Upper lobe of right lung (tissue), 1 donor: ENCODE measurements at regions not wholly inside any gene's neighbourhood (a gene's known extent, or its start where the extent isn't known, plus 50 kb on each side); places are given as distances from the start of the nearest gene placed in this dataset.

Experiments used
- ATAC-seq: fragments of 200-7000 bp; cut with Tn5 transposase; one replicate; pipeline ENCODE4 v1.9.1; 2020; ENCODE audit warnings: mild to moderate bottlenecking, moderate library complexity
- DNase-seq: peaks from one replicate; pipeline ENCODE4 v3.0.0-alpha.2; 2020
- H3K27ac ChIP-seq: fragments of 200-600 bp; one replicate; pipeline ENCODE4 v1.8.0; 2022
- H3K27me3 ChIP-seq: fragments of 200-600 bp; one replicate; pipeline ENCODE4 v1.8.0; 2022; ENCODE audit warnings: mild to moderate bottlenecking
- H3K36me3 ChIP-seq: fragments of 200-600 bp; one replicate; pipeline ENCODE4 v1.8.0; 2022
- H3K4me1 ChIP-seq: fragments of 200-600 bp; one replicate; pipeline ENCODE4 v1.8.0; 2022
- H3K4me3 ChIP-seq: fragments of 200-600 bp; one replicate; pipeline ENCODE4 v1.8.0; 2022; ENCODE audit warnings: mild to moderate bottlenecking
- H3K9me3 ChIP-seq: fragments of 200-600 bp; one replicate; pipeline ENCODE4 v1.8.0; 2022
- intact Hi-C: fragments of 100-400 bp; cut with DNase I; formaldehyde crosslinking; loops from one replicate; pipeline ENCODE4 v1.11.0; 2022
- TF ChIP-seq, protein P1 (sequence below): fragments of 200-600 bp; IDR thresholded peaks from one replicate; pipeline ENCODE4 v1.8.0; 2022; ENCODE audit warnings: antibody characterized with exemption
- donor health status: DM: no; HTN: yes; CAD: no; lungs with severe emphysema.

GRCh38 chr14:49427117-49427516, 159.1 kb downstream of the RPS29 start:
- Histone ChIP-seq H3K27me3 (no peaks in the 10 kb centered on the region), H3K27ac (no peak overlapping the region), H3K4me3 (no peak overlapping the region), H3K9me3 (no peaks in the 10 kb centered on the region), H3K4me1 (no peaks in the 10 kb centered on the region), H3K36me3 (no peaks in the 10 kb centered on the region)
- no peak for ATAC-seq
- TF ChIP-seq, protein P1, sequence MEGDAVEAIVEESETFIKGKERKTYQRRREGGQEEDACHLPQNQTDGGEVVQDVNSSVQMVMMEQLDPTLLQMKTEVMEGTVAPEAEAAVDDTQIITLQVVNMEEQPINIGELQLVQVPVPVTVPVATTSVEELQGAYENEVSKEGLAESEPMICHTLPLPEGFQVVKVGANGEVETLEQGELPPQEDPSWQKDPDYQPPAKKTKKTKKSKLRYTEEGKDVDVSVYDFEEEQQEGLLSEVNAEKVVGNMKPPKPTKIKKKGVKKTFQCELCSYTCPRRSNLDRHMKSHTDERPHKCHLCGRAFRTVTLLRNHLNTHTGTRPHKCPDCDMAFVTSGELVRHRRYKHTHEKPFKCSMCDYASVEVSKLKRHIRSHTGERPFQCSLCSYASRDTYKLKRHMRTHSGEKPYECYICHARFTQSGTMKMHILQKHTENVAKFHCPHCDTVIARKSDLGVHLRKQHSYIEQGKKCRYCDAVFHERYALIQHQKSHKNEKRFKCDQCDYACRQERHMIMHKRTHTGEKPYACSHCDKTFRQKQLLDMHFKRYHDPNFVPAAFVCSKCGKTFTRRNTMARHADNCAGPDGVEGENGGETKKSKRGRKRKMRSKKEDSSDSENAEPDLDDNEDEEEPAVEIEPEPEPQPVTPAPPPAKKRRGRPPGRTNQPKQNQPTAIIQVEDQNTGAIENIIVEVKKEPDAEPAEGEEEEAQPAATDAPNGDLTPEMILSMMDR, result no peak
- no peak for DNase-seq
- intact Hi-C loops, result no loop called here

GRCh38 chr14:49425921-49426320, 160.3 kb downstream of the RPS29 start:
- ATAC-seq, result no peak
- intact Hi-C loops, result no loop called here
- no peak for DNase-seq
- no peak overlapping the region for H3K27ac ChIP-seq
- TF ChIP-seq, protein P1, result no peak
- H3K4me1 ChIP-seq, result no peaks in the 10 kb centered on the region
- H3K4me3 ChIP-seq, result no peak overlapping the region
- no peaks in the 10 kb centered on the region for H3K9me3 ChIP-seq
- no peaks in the 10 kb centered on the region for H3K27me3 ChIP-seq
- no peaks in the 10 kb centered on the region for H3K36me3 ChIP-seq

DNA sequence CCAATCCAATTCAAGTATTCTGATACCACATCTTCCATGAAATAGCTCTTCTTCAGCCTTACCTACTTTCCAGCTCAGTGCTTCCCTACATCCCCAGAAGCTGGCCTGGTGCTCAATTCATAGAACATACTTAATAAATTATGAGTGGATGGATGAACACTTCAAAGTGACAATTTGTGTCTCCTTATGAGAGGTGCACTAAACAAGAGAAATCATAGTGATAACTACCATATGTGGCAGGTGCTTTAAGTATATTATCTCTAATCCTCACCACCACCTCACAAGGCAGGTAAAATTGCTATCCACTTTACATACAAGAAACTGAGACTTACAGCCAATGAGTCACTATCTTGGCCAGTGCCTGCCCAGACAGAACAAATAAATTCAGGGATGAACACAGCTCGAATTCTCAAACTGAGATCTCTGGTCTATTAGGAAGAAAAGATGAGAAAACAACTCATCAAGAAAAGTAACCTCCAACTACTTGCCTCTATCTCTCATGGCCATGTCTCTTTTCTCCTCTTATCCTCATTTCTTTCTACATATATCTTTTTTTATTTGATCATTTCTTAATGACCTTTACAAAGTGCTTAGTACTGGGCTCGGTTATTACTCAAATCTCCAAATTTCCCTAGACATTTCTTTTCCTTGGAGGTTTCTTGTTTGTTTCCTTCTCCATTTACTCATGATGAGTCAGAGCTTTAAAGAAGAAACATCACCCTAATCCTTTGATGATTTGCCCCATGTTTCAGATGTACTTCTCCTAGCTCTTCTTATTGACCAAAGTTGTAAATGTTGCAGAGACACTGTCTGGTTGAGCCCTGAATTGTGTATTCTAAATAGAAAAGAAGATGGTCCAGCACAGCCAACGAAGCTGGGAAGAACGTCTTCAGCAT, 161.5 kb downstream of the RPS29 start:
- ATAC-seq (no peak), DNase-seq (no peak)
- H3K4me1 ChIP-seq, result no peaks in the 10 kb centered on the region
- no peaks in the 10 kb centered on the region for H3K36me3 ChIP-seq
- TF ChIP-seq, protein P1, result no peak
- H3K27ac ChIP-seq, result no peak overlapping the region
- no peaks in the 10 kb centered on the region for H3K9me3 ChIP-seq
- intact Hi-C loops, result no loop called here
- H3K4me3 ChIP-seq, result no peak overlapping the region
- H3K27me3 ChIP-seq, result no peaks in the 10 kb centered on the region

- no peaks in the 10 kb centered on the region for H3K36me3 ChIP-seq
- intact Hi-C loops, result no loop called here
- H3K9me3 ChIP-seq, result no peaks in the 10 kb centered on the region
- H3K4me3 ChIP-seq, result no peak overlapping the region
- TF ChIP-seq, protein P1, result no peak
- DNase-seq (no peak), ATAC-seq (no peak)
- no peak overlapping the region for H3K27ac ChIP-seq
- H3K4me1 ChIP-seq, result no peaks in the 10 kb centered on the region
- H3K27me3 ChIP-seq, result no peaks in the 10 kb centered on the region
These were observed 166.0 kb downstream of the RPS29 start for GRCh38 chr14:49420201-49420600.

DNA sequence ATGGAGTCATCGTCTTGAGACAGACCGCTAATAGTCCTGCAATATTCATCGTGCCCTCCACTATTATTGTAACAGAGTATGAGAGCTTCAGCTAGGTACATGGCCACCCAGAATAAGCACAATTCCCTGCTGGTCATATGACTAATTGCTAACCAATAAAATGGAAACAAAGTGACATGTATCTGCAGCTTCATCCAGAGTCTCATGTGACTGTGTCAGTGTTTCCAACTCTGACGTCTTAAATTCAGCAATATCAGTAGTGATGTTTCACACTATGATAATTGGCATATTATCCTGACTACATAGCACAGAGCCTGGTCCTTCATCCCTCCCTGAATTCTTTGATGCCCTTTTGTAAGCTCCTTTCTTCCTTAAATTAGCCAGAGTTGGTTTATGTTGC, 167.4 kb downstream of the RPS29 start:
- no peaks in the 10 kb centered on the region for H3K36me3 ChIP-seq
- TF ChIP-seq, protein P1, result no peak
- H3K9me3 ChIP-seq, result no peaks in the 10 kb centered on the region
- no peak for ATAC-seq
- no peaks in the 10 kb centered on the region for H3K27me3 ChIP-seq
- H3K4me1 ChIP-seq, result no peaks in the 10 kb centered on the region
- intact Hi-C loops, result no loop called here
- no peak for DNase-seq
- no peak overlapping the region for H3K4me3 ChIP-seq
- H3K27ac ChIP-seq, result no peak overlapping the region
